H1 (cell line): ENCODE measurements at regions not wholly inside any gene's neighbourhood (a gene's known extent, or its start where the extent isn't known, plus 50 kb on each side); places are given as distances from the start of the nearest gene placed in this dataset.

Source experiments
- ATF2 ChIP-seq: IDR thresholded peaks from 2 replicates; pipeline ENCODE4 v1.6.1; 2012; ENCODE audit warnings: low read length, inconsistent platforms
- HDAC2 ChIP-seq, 2 experiments: fragments of 300-600 bp in 1 of 2; sonication (generic) in 1 of 2; IDR thresholded peaks; 2 replicates each; pipeline ENCODE4 v1.6.1; 2011 to 2012; ENCODE audit warnings: low read depth in 2 of 2, low read length in 2 of 2, mild to moderate bottlenecking in 2 of 2, moderate library complexity in 2 of 2, borderline replicate concordance in 1 of 2, inconsistent platforms in 1 of 2
- JUND ChIP-seq: IDR thresholded peaks from 2 replicates; pipeline ENCODE4 v1.6.1; 2011; ENCODE audit warnings: mild to moderate bottlenecking, improper control_type of control experiment, low read length
- POLR2A ChIP-seq, 2 experiments: IDR thresholded peaks; 1 replicate in 1 of 2; 2 replicates in 1 of 2; pipeline ENCODE4 v1.6.1; 2011; ENCODE audit warnings: low read depth in 2 of 2, low read length in 2 of 2, mild to moderate bottlenecking in 2 of 2; ENCODE audit errors: control extremely low read depth in 1 of 2
- SIX5 ChIP-seq: IDR thresholded peaks from 2 replicates; pipeline ENCODE4 v1.6.1; 2011; ENCODE audit warnings: mild to moderate bottlenecking, low read depth, low read length
- TCF12 ChIP-seq: IDR thresholded peaks from 2 replicates; pipeline ENCODE4 v1.6.1; 2011; ENCODE audit warnings: low read depth, mild to moderate bottlenecking, low read length

- no peak for TF ChIP-seq JUND
- TF ChIP-seq POLR2A (IDR thresholded peaks at IDR 0.05; ENCODE audit: control extremely low read depth in 1 of 2, low read depth in 2 of 2, low read length in 2 of 2), result no peak
- TF ChIP-seq SIX5, result no peak
- TF ChIP-seq ATF2, result no peak
- no peak for TF ChIP-seq TCF12
- no peak for TF ChIP-seq HDAC2 (IDR thresholded peaks at IDR 0.05; ENCODE audit: borderline replicate concordance in 1 of 2, low read depth in 2 of 2, low read length in 2 of 2)
These were observed 95.2 kb upstream of the TP53I11 start (continued) for GRCh38 chr11:45045683-45046471.
